Globus pallidus (tissue), 1 donor: ENCODE measurements at regions not wholly inside any gene's neighbourhood (a gene's known extent, or its start where the extent isn't known, plus 50 kb on each side); places are given as distances from the start of the nearest gene placed in this dataset.

ENCODE experiments used
- DNase-seq: peaks from one replicate; pipeline ENCODE4 v3.0.0-alpha.2; 2015; ENCODE audit warnings: low spot score

DNA sequence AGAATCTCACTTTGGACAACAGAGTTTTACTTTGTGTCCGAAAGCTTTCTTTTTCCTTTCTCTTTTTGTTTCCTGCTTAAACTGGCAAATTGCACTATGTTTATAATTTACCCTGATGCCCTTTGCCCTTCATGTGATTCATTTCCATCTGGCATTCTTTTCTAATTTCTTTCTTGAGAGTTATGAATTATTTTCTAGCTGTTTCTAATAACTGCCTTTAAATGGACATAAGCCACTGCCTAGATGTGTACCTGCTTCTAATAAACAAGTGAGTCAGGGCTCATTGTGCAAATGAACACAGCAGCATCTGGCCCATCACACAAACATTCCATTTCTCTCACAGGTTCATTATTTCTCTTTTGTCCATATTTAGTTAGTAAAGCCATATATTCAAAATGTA is 242.3 kb upstream of the GPRIN3 start:
- no peak for DNase-seq

DNA sequence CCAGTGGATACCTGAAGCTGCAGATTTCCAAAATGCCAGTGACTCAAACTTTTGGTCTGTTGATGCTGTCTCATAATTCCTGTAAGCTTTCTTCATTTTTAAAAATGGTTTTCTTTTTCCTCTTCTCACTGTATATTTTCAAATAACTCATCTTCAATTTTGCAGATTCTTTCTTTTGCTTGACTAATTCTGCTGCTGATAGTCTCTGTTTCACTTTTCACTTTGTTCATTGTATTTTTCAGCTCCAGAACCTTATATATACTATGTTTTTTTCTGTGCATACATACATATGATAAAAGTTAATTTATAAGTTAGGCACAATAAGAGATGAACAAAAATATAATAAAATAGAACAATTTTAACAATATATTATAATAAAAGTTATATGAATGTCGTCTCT is 237.7 kb upstream of the GPRIN3 start:
- no peak for DNase-seq

DNA sequence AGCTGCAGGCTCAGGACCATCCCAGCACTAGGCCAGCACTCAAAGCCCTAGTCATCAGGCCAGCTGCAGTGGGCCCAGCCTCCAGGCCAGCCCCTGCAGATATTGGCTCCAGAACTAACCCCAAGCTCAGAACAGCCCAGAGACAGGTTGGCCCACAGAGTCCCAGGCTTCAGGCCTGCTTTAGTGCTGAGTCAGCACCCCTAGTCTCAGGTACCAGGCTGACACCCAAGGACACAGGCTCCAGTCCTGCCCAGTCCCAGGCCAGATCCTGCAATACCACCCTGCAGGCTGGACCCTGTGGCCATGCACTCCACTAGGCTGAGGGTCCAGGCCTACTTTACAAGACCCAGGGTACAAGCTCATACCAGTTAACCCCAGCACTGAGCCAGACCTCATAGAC is 234.4 kb upstream of the GPRIN3 start:
- DNase-seq = no peak

DNA sequence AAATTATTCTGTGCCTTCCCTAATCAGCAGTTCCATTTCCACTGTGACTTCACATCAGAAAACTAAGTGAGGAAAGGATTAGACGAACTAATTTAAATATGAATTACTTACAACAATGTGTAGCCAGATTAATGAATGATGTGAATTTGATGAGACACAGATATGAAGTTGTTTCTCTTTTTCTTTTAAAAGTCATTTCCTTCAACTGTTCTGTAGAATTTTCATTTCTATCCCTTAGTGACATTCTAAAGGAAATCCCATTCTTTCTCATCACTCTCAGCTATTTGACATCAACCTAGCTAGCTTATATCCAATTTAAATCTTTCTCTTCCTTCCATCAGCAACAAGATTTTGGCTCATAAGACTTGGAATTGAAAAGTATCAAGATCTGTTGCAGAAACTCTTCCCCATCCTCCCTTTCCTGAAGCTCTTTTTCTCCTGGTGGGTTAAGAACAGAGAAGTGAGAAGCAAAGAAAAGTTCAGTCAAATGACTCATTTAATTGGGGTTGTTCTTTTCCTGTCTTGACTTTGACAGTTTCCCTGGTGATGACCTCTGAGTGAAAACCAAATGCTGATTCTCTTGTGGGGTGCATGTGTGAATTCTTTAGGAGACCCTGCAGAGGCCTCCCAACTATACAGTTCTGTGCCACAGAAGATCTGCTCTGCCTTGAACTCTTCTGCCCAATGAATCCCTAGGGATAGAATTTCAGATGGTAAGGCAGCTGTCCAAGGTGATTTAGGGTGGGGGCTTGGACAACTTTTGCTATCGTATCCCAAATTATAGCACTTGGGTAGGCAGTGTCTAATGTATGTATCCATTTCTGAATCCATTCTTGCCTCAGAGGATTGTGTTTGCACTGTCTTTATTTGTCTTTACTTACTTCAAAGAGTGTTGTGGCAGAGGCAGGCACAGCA is 232.5 kb upstream of the GPRIN3 start:
- DNase-seq = no peak

DNA sequence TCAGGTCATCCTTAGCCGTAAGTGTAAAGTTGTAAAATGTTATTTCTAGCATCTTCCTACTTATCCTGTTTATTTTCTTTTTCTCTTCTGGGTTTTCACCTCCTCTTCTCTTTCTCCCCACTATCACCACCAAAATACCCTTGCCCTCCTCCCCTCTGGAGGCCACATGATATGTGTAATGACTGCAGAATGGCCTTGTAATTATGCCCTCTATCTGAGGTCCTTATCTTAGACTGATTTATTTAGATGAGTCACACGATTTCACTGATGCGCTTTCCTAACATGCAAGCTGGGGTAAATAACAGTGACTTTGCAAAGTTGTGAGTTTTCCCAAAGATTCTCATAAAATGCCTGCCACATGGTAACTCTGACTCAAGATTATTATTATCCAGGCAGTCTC is 231.8 kb upstream of the GPRIN3 start:
- no peak for DNase-seq

DNA sequence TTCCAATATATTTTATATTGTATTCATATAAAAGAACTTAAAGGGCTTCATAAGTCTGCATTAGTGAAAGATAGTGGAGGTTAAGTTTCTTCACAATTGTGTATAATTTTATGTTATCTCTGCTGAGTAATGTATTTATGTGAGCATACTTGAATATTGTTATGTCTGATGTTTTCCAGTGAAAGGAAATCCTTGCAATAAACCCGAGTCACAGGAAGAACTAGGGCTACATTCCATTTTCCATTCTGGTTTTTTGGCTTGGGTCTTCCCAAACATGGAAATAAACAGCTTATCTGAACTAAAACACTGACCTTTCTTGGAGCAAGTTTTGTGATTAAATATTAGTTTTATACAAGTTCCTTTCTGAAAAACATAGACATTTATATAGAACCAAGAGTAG is 231.3 kb upstream of the GPRIN3 start:
- no peak for DNase-seq

DNA sequence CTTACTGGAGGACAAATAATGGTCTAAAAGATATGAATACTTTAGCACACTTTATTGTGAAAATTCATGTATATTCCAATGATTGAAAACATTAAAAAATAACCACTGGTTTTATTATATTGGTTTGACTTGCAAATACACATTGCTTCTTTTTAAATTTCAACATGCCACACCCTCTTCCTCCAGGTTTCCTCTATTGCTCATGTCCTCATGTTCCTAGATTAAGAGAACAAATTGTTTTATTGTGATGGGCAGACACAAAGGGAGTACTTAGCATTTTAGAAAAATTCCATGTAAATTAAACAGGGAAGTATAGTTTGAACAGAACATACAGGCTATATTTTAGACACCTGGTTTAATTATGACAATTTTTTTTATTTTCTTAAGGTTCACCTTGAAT is 230.6 kb upstream of the GPRIN3 start:
- DNase-seq = no peak

DNA sequence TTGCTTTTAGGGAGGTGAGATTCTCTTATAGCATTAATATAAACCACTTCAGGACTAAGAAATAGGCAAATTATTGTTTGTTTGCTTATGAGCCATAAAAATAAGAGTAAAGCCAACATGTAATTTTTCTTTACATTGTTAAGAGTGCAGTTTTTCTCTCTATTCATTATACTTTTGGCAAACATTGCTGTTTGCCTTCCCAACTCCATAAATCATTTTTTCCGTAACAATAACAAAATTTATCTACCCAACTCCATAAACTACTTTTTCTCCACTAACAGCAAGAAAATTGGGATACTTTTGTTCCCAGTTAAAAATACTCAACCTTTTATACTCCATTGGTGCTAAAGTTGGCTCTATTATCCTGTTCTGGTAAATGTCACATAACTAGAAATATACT is 229.7 kb upstream of the GPRIN3 start:
- no peak for DNase-seq

DNA sequence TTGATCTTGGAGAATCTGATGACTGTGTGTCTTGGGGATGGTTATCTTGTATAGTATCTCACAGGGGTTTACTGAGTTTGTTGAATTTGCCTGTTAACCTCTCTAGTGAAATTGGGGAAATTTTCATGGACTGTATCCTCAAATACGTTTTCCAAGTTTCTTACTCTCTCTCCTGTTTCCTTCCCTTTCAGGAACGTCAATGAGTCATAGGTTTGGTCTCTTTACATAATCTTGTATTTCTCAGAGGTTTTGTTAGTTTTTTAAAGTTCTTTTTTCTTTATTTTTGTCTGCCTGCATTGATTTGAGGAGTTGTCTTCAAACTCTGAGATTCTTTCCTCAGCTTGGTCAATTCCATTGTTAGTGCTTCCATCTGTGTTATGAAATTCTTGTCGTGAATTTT is 227.7 kb upstream of the GPRIN3 start:
- no peak for DNase-seq

DNA sequence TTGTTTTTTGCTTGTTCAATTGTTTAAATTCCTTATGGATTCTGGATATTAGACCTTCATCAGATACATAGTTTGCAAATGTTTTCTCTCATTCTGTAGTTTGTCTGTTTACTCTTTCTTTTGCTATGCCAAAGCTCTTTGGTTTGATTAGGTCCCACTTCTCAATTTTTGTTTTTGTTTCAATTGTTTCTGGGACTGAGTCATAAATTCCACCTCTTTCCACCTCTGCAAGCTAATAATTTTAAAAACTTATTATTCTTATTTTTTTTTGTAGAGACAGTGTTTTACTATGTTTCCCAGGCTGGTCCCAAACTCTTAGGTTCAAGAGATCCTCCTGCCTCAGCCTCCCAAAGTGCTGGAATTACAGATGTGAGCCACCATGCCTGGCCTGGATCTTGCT is 226.8 kb upstream of the GPRIN3 start:
- DNase-seq = no peak

DNA sequence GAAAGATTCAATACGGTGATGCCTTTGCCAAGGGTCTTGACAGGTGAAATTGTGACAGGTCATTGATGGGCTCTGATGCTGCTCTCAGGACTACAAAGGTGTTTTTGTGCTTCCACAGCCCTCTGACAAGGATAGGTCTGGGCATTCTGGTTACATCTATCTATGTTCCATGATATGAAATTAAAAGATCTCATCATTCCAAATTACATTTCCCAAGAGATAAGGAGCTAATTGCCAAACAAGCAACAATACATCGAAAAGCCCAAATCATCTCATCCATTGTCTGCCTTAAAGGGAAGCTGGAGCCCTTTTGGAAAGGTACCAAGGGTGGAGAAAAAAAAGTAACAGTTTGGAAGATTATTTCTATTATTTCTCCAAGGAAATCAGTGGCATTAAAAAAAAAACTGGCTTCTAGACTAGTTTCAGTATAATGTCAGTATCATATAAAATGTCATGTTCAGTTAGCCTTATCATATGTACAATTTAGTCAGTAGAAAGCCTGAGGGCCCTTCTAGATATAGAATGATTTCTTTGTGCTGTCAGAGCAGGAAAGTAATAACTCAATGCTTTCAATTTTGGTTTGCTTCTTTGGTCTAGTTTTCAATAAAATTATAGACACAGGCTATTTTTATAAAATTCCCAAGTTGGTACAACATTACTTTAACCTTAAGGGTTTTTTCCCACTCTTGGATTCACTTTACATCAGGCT is 224.5 kb upstream of the GPRIN3 start:
- DNase-seq = no peak

DNA sequence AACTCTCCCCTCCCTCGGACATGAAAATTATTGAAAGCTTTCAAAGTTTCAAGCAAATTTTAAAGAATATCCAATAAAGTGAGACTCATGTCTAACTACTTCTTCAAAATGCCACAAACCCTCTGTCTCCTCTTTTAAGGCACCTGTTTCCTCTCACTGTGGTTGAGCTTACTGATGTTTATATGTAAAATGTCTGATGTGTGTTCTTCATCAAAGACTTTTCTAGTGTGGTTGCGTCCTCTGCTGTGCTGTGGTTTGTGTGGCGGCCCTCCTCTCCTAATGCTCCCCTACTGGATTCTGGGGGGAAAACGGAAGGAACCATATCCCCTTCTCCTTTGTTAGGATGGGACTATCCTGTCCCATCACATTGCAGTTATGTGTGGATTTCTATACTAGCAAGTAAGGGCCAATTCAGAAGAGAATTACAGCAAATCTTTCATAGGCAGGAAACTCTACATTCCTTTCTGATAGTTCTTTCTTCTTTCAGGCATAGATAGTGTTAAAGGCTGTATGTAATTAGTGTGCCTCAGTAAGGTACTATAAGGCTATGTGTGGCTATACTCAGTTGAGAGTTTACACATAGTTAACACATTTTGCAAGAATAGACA is 221.0 kb upstream of the GPRIN3 start:
- DNase-seq = no peak

DNA sequence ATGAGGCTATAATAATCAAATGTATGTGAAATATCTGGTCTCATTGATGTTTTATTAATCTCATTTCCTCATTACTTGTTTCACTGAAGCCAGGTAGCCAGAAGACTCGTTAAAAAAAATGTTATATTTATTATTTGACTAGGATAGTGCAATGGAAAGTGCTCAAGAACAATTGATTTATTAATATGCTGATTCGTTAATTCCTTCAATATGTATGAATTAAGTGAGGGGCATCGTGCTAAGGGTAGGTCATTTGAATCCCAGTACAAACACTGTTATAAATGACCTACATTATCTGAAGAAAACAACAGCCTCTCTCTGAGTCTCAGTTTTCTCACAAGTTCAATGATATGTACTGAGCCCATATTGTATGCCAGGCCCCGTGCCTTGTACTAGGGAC is 214.2 kb upstream of the GPRIN3 start:
- DNase-seq = no peak

DNA sequence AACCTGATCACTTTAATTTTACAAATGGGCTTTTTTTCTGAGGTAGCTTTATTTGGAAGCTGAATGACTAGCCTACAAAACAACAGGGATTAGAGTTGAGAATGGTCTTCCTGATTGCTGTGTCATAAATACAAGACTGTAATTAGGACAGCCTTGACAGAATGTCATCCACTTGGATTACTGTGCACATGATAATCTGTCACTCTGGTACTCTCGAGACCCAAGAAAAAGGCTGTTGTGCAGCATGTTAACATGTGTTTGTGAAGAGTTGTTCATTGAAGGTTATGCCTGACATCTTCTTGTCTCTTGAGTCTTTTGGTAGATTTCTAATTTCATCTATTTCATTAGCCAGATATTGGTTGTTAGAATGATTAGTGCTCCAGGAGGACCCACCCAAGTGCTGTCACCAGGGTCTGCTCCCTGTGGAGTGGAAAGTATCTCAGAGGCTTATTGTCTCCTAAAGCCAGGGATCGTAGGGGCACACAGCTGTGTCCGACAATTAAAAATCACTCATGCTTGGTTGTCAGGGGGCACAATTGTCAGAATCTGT is 212.2 kb upstream of the GPRIN3 start:
- no peak for DNase-seq

DNA sequence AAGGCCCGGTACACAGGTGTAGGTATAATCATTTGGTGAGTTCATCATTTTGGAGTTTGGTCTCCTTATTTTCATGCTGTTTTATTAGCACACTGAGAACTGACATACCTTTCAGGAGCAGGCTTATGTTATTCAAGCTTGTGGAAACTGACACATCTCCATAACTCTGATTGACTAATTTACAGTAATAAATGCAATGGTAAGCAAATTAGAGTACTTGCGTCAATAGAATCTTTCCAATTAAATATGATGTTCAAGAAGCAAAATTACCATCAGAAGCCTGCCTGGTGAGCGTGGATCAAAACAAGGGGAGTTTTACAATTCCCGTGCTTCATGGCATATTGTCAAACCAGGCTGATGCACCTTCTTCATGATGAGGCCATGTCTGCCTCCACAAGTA is 210.7 kb upstream of the GPRIN3 start:
- DNase-seq = no peak

DNA sequence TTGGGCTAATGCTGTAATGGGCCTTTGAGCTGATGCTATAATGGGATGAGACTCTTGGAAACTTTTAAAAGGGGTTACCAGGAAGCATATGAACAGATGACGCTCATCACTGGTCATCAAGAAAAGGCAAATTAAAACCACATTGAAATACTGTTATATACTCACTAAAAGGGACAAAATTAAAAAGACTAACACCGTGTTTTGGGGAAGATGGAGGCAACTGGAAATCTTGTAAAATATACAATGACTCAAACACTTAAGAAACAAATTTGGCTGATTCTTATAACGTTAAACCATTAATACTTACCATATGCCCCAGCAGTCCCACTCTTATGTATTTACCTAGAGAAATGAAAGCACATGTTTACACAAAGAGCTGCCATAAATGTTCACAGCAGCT is 207.2 kb upstream of the GPRIN3 start:
- no peak for DNase-seq

DNA sequence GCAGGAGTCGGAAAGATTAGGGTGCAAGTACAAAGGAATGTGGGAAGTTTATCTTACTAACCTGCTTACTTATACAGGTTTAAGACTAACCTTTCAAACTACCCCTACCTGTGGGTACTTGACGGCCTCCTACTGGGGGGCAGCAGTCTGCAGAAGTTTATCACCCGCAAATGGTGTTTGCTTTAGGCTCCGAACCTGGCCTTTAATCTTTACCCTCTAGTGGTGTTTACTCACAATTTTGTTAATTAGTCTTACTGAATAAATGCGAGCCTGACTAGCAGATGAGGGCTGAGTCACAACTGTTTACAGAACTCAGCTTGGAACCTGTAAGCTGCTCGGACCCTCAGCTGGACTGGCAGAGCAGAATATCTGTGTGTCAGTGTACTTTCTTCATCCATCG is 204.2 kb upstream of the GPRIN3 start:
- DNase-seq = no peak

DNA sequence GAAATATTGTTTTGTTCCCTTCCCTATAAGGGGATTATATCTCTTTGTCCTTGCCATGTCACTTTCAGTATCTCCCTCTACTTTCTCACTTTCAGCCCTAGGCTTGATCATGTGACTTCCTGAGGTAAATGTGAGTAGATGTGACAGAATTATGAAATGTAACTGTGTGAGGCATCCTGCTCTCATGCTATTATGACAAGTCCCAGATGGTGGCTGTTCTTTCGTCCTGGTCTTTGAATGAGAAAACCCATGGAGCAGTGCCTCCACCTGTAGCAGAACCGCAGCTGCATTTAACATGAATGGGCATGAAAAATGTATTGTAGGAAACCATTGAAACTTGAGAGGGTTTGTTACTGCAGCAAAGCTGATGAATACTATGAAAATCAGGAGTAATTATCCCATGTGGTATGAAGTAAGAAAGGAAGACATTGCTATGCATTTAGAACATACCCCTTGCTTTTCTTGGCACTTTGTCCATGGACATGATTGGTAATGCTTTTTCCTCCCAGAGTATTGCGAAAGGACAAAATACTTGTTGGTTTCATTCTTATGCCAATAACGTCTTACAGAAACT is 202.2 kb upstream of the GPRIN3 start:
- DNase-seq = no peak

DNA sequence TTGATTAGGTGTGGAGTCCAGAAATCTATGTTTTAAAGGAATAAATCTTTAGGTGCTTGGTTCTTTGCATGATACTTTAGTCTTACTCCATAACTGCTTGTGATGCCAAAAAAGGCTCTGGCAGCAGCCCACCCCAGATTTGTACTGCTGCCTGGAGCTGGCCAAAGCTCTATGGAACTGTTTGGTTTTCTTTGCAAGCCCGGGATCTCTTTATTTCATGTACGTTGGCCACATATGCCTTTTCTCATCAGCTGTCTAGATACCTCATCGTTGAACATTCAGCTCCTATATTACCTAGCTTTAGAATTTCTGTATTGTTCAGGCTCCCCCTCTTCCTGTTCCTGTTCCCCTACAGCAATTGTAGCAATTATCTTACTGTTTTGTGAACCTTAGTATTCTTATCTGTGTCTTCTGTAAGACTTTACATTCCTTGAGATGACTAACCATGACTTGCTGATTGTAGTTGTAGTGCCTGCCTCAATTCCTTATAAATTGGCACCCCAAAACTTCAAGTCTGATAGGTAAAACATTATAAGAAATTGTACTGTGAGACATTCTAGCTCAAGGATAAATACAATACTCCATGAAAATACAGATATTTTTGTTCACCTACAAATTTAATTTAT is 199.4 kb upstream of the GPRIN3 start:
- no peak for DNase-seq

DNA sequence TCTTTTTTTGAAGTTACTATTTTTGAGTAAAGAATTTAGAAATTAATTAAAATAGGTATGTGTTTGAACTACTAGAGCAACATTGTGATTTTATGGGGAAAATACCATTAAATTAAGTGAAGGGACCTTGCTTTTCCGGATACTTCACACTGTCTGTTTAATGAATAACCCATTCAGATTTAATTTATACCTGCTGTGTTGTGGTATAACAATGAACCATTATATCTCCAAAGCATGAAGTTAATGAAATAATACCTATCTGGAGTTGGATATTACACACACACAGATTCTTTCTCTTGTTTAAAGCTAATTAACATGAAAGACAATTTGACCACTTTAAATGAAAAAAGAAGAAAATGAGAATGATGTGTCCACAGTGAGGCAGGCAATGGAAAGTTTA is 195.0 kb upstream of the GPRIN3 start:
- no peak for DNase-seq

DNA sequence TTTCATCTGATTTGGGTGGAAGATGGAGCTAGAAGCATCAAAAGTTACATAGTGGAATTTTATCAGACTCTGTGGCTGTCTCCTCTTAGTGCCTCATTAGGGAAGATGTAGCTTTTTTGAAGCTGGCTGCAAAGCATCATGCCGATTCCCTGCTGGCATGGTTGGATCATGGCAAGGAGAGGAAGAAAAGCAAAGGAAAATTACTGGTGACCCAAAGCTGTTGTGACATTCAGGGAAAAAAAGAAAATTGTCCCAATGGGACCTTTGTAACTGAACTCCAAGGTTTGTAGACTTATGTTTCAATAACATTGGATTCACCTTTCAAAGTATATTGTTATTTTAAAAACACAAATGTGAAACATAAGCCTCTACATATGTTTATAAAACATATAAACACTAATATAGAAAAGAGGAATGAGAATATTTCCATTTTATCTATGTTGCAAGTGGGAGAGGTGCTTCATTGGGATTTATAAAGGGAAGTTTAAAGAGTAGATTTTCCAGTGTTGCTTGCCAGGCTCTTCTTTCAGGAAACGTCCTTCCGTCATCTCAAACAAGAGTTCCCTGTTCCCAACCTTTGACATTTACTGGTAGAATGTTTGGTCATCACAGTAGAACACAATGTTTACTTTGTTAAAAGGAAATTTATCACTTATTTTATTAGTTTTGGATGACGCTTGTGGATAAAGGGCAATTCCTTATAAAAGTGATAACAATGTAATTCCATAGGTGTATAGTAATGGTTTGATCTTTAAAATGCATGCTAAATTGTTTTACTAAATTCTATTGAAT is 190.1 kb upstream of the GPRIN3 start:
- no peak for DNase-seq
